Astrocyte of the spinal cord (primary cell): ENCODE measurements at regions not wholly inside any gene's neighbourhood (a gene's known extent, or its start where the extent isn't known, plus 50 kb on each side); places are given as distances from the start of the nearest gene placed in this dataset.

Source experiments
- DNase-seq: peaks from one replicate; pipeline ENCODE4 v3.0.0; 2011; ENCODE audit warnings: low read depth, low spot score
- H3K4me3 ChIP-seq: 2 replicates; pipeline ENCODE4 v1.5.1; 2011; ENCODE audit warnings: low read depth, mild to moderate bottlenecking, low read length, moderate library complexity
- CTCF ChIP-seq: IDR thresholded peaks from 2 replicates; pipeline ENCODE4 v1.5.1; 2012; ENCODE audit warnings: low read depth, mild to moderate bottlenecking, low read length, inconsistent platforms
- in situ Hi-C: cut with HindIII; loops from 2 replicates; pipeline ENCODE4 v1.10.0; 2017; ENCODE audit warnings: low sequenced_read_pairs

GRCh38 chr2:142320067-142320466 is 189.3 kb upstream of the LRP1B start:
- in situ Hi-C loops = no loop called here
- no peak overlapping the region for H3K4me3 ChIP-seq
- DNase-seq = no peak
- TF ChIP-seq CTCF = no peak

GRCh38 chr2:142316049-142316448 is 185.2 kb upstream of the LRP1B start:
- TF ChIP-seq CTCF = no peak
- no peak overlapping the region for H3K4me3 ChIP-seq
- in situ Hi-C loops = no loop called here
- DNase-seq = no peak

DNA sequence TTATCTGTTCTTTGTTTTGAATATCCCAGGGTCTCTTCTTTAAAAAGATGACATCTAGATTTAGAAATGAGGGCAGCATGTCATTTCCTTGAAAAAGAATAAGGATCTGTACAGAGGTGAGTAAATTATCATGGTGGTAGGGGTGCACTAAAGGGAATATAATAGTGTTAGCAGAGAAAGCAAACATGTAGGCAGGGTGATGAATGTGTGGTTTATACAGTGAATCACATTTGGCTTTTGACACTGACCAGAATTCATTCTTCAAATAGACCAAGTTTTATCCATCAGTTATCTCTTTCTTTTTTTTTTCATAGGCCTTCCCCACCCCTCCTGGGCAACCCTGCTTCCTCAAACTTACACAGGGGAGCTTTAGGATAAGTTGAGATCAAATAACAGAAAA is 184.5 kb upstream of the LRP1B start:
- no peak for TF ChIP-seq CTCF
- in situ Hi-C loops = no loop called here
- H3K4me3 ChIP-seq = no peak overlapping the region
- DNase-seq = peak; percentile 46

DNA sequence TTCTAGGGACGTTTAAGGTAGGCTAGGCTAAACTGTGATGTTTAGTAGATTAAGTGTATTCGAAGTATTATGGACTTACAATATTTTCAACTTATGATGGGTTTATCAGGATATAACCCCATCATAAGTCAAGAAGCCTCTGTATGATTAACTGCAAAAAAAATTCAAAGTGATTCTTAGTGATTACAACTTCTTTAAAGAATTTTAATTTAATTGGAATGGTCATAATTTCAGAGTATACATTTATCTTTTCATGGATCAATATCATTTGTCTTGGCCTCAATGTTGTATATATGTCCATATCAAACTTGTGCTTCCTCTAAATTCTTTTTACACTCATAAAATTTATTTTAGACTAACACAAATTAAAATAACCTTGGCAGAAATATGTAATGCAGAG is 183.3 kb upstream of the LRP1B start:
- TF ChIP-seq CTCF = no peak
- H3K4me3 ChIP-seq = no peak overlapping the region
- DNase-seq = no peak
- in situ Hi-C loops = no loop called here

DNA sequence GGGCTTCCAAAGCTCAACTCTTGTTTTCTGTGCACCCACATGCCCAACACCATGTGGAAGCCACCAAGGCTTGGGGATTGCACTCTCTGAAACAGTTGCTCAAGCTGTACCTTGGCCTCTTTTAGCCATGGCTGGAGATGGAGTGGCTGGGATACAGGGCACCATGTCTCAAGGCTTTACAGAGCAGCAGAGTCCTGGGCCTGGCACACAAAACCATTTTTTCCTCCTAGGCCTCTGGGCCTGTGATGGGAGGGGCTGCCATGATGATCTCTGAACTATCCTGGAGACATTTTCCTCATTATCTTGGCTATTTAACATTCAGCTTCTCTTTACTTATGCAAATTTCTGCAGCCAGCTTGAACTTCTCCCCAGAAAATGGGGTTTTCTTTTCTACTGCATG is 179.7 kb upstream of the LRP1B start:
- DNase-seq = no peak
- TF ChIP-seq CTCF = no peak
- no peak overlapping the region for H3K4me3 ChIP-seq
- in situ Hi-C loops = no loop called here

GRCh38 chr2:142308744-142309143 is 177.9 kb upstream of the LRP1B start:
- DNase-seq = no peak
- TF ChIP-seq CTCF = no peak
- no peak overlapping the region for H3K4me3 ChIP-seq
- in situ Hi-C loops = no loop called here

DNA sequence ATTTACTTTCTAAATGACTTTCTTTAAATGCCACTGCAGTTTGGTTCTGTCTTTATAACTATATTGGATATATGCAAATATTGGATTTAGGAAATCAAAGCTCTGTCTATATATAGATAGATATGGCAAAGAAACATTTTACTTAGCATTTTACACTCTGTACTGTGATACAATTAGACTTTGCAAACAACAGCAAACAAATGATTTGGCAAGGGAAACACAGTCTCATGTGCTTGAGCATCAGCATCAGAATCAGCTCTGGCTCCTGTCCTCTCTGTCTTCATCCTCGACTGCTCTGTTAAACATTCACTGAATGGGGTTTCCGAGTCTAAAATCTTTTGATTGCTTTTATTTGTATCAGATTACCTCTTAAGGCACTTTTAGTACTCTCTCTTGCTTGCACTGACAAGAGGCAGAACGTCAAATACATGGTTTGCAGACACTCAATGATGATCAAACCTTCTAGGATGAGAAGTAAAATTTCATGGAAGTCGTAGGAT is 176.8 kb upstream of the LRP1B start:
- in situ Hi-C loops = no loop called here
- no peak for DNase-seq
- no peak for TF ChIP-seq CTCF
- no peak overlapping the region for H3K4me3 ChIP-seq
